Neural cell (in vitro differentiated cells): ENCODE measurements at regions not wholly inside any gene's neighbourhood (a gene's known extent, or its start where the extent isn't known, plus 50 kb on each side); places are given as distances from the start of the nearest gene placed in this dataset.

Source experiments
- EP300 ChIP-seq: fragments of 450-650 bp; conservative IDR thresholded peaks from 2 replicates; pipeline ENCODE4 v1.6.1; 2014; ENCODE audit warnings: antibody characterized with exemption, mild to moderate bottlenecking, moderate library complexity; ENCODE audit not compliant: poor library complexity, severe bottlenecking
- POLR2AphosphoS5 ChIP-seq: IDR thresholded peaks from 2 replicates; pipeline ENCODE4 v1.6.1; 2012
- TF ChIP-seq, protein P1 (sequence below): fragments of 450-650 bp; IDR thresholded peaks from 2 replicates; pipeline ENCODE4 v1.5.1; 2014; ENCODE audit warnings: antibody characterized with exemption, mild to moderate bottlenecking, moderate library complexity; ENCODE audit not compliant: poor library complexity, severe bottlenecking

DNA sequence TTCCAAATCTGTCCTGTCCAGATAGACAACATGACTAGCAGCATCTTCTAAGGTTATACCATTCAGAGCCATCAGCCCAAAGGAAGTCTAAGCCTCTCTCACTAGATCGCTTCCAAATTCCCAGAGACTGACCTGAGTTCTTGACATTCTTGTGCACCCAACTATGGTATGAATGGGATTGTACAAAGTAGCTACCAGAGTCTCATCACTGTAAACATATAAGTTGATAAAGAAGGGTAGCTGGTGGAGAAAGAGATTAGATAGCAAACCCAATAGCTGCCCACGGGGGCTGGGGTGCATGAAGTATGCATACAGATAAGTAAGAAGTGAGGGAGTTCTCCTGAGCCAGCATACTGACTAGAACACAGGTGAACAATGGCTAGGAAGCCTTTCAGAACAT lies 180.0 kb downstream of the PLPP3 start:
- TF ChIP-seq EP300 (no peak), POLR2AphosphoS5 (no peak)
- TF ChIP-seq, protein P1, sequence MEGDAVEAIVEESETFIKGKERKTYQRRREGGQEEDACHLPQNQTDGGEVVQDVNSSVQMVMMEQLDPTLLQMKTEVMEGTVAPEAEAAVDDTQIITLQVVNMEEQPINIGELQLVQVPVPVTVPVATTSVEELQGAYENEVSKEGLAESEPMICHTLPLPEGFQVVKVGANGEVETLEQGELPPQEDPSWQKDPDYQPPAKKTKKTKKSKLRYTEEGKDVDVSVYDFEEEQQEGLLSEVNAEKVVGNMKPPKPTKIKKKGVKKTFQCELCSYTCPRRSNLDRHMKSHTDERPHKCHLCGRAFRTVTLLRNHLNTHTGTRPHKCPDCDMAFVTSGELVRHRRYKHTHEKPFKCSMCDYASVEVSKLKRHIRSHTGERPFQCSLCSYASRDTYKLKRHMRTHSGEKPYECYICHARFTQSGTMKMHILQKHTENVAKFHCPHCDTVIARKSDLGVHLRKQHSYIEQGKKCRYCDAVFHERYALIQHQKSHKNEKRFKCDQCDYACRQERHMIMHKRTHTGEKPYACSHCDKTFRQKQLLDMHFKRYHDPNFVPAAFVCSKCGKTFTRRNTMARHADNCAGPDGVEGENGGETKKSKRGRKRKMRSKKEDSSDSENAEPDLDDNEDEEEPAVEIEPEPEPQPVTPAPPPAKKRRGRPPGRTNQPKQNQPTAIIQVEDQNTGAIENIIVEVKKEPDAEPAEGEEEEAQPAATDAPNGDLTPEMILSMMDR = no peak
